ENCODE measurements at regions not wholly inside any gene's neighbourhood (a gene's known extent, or its start where the extent isn't known, plus 50 kb on each side); places are given as distances from the start of the nearest gene placed in this dataset.

- no peaks in the 10 kb centered on the region for H3K9me3 ChIP-seq
- intact Hi-C loops (cut with DNase I) = no loop called here
- H3K36me3 ChIP-seq = no peaks in the 10 kb centered on the region
- TF ChIP-seq EP300 (IDR thresholded peaks at IDR 0.05) (no peak), CTCF (IDR thresholded peaks at IDR 0.05) (no peak), POLR2AphosphoS5 (IDR thresholded peaks at IDR 0.05) (no peak), POLR2A (IDR thresholded peaks at IDR 0.05) (no peak)
- H3K27ac ChIP-seq = no peak overlapping the region
- no peak for DNase-seq
- H3K4me3 ChIP-seq = no peak overlapping the region
- 0% methylated on average over 1 of the region's 1 CpG for WGBS, 2 donors
- no peaks in the 10 kb centered on the region for H3K27me3 ChIP-seq
- H3K4me1 ChIP-seq = no peaks in the 10 kb centered on the region
Measured at GRCh38 chr14:82134411-82134810, 600.8 kb upstream of the SEL1L start.

GRCh38 chr14:82138431-82138830 is 604.8 kb upstream of the SEL1L start:
- 79 to 88% methylated on average over 1 of the region's 1 CpG for WGBS, 2 donors
- no peak for DNase-seq
- H3K4me3 ChIP-seq = no peak overlapping the region
- no peaks in the 10 kb centered on the region for H3K27me3 ChIP-seq
- intact Hi-C loops (cut with DNase I) = no loop called here
- no peaks in the 10 kb centered on the region for H3K4me1 ChIP-seq
- no peak for TF ChIP-seq POLR2AphosphoS5 (IDR thresholded peaks at IDR 0.05)
- no peak for TF ChIP-seq EP300 (IDR thresholded peaks at IDR 0.05)
- no peak for TF ChIP-seq CTCF (IDR thresholded peaks at IDR 0.05)
- no peak for TF ChIP-seq POLR2A (IDR thresholded peaks at IDR 0.05)
- H3K36me3 ChIP-seq = no peaks in the 10 kb centered on the region
- peaks cover 0 to 7% (median 0%) of the 10 kb centered on the region in 4 donors for H3K9me3 ChIP-seq
- no peak overlapping the region for H3K27ac ChIP-seq

GRCh38 chr14:82146846-82147245 is 613.2 kb upstream of the SEL1L start:
- Histone ChIP-seq H3K9me3 (no peaks in the 10 kb centered on the region), H3K36me3 (no peaks in the 10 kb centered on the region), H3K27ac (no peak overlapping the region), H3K4me1 (no peaks in the 10 kb centered on the region), H3K27me3 (no peaks in the 10 kb centered on the region), H3K4me3 (no peak overlapping the region)
- intact Hi-C loops (cut with DNase I) = no loop called here
- no peak for TF ChIP-seq POLR2A (IDR thresholded peaks at IDR 0.05)
- no peak for TF ChIP-seq EP300 (IDR thresholded peaks at IDR 0.05)
- no peak for TF ChIP-seq CTCF (IDR thresholded peaks at IDR 0.05)
- no peak for DNase-seq

GRCh38 chr14:82153689-82154088 is 620.0 kb upstream of the SEL1L start:
- WGBS, 2 donors = 84 to 89% methylated on average over 4 of the region's 4 CpGs
- Histone ChIP-seq H3K4me1 (no peaks in the 10 kb centered on the region), H3K4me3 (no peak overlapping the region), H3K36me3 (no peaks in the 10 kb centered on the region), H3K27me3 (no peaks in the 10 kb centered on the region), H3K9me3 (no peaks in the 10 kb centered on the region), H3K27ac (no peak overlapping the region)
- DNase-seq = no peak
- intact Hi-C loops (cut with DNase I) = no loop called here
- no peak for TF ChIP-seq EP300 (IDR thresholded peaks at IDR 0.05)
- no peak for TF ChIP-seq POLR2AphosphoS5 (IDR thresholded peaks at IDR 0.05)
- TF ChIP-seq POLR2A (IDR thresholded peaks at IDR 0.05) = no peak
- no peak for TF ChIP-seq CTCF (IDR thresholded peaks at IDR 0.05)

GRCh38 chr14:82159624-82160023 is 626.0 kb upstream of the SEL1L start:
- Histone ChIP-seq H3K4me1 (no peaks in the 10 kb centered on the region), H3K9me3 (no peaks in the 10 kb centered on the region), H3K36me3 (no peaks in the 10 kb centered on the region), H3K4me3 (no peak overlapping the region), H3K27me3 (no peaks in the 10 kb centered on the region), H3K27ac (no peak overlapping the region)
- intact Hi-C loops (cut with DNase I) = no loop called here
- WGBS, 2 donors = 92 to 95% methylated on average over 3 of the region's 3 CpGs
- no peak for DNase-seq
- TF ChIP-seq CTCF (IDR thresholded peaks at IDR 0.05) = no peak
- no peak for TF ChIP-seq POLR2A (IDR thresholded peaks at IDR 0.05)
- no peak for TF ChIP-seq EP300 (IDR thresholded peaks at IDR 0.05)
- no peak for TF ChIP-seq POLR2AphosphoS5 (IDR thresholded peaks at IDR 0.05)

Measured in sigmoid colon (tissue), 6 donors.